HUDEP-2 (cell line): ENCODE measurements at regions not wholly inside any gene's neighbourhood (a gene's known extent, or its start where the extent isn't known, plus 50 kb on each side); places are given as distances from the start of the nearest gene placed in this dataset.
"Not testable (repeated sequence)": the region's sequence is repeated elsewhere in the genome, so short reads cannot be mapped to it uniquely, and the experiment has no call there.

Source experiments
- DNase-seq, 76 experiments: peaks; one replicate each; lab custom pipeline; 2025; ENCODE audit not compliant: unreplicated experiment in 76 of 76; lab: John Stamatoyannopoulos, UW

DNA sequence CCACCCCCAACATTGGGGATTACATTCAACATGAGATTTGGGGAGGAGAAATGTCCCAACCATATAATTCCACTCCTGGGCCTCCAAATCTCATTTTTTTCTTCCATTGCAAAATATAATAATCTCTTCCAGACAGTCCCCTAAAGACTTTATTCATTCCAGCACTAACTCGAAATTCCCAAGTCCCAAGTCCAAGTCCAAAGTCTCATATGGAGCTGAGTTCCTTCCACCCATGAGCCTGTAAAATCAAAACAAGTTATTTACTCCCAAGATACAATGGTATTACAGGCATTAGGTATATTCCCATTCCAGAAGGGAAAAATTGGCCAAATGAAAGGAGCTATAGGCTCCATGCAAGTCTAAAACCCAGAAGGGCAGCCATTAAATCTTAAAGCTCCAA, 56.7 kb downstream of the P2RY1 start:
- no peak for DNase-seq

DNA sequence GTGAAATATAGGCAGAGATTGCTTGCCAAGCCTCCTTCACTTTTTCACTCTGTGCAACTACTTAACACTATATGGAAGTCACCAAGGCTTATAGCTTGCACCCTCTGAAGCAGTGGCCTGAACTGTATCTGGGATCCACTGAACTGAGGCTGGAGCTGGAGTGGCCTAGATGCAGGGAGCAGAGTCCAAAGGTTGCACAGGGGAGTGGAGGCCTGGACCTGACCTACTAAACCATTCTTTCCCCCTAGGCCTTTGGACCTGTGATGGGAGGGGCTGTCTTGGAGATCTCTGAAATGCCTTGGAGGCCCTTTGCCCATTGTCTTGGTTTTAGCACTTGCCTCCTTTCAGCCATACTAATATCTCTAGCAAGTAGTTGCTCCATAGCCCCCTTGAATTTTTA, 57.5 kb downstream of the P2RY1 start:
- DNase-seq, result no peak

DNA sequence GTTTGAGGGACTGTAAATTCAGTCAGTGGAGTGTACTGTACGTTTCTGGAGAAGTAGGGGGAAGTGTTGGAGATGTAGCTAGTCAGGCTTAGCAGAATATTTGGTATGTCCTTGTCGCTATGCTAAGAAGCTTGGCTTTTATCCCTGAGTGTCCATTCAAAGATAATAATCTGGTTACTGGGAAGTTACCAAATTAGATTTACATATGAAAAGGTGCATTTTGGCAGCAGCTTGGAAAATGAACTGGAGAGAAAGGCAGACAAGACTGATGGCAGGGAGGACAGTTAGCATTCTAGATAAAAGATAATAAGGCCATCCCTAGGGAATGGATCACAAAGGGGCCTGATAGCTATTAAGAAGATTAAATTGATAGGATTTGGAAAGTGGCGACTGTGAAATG, 58.7 kb downstream of the P2RY1 start:
- DNase-seq, result no peak

DNA sequence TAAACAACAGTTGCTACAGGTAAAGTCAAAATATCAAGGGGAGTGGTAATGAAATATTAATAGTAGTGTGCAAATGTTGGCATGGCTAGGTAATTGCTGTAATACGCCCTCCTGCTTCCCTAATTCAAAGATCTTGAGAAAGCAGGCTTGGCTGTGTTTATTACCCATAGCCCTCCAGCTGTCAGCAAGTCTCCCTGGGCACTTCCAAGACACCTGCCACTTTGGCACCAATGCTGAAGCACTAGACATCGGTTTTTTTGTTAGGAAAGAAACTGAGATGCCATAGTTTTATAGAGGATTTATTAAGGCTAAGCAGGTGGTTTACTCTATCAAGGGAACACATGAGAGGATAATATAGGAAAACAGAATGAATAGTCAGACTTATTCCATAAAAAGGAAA, 64.4 kb downstream of the P2RY1 start:
- no peak for DNase-seq

DNA sequence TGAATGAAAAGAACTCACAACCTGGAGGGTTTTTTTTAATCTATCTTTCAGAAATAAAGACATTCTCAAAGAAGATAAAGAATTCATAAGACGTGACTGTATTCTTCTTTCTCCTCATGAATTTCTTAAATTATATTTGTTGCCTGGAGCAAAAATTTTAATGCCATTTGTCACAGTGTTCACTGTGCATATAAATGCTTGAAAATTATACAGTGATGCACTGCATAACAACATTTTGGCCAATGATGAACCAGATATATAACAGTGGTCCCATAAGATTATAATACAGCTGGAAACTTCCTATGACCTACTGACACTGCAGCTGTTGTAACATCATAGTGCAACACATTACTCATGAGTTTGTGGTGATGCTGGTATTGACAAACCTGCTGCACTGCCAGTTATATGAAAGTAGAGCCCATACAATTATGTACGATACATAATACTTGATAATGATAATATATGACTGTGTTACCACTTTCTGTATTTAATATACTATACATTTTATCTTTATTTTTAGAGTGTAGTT, 67.3 kb downstream of the P2RY1 start:
- DNase-seq, result no peak

DNA sequence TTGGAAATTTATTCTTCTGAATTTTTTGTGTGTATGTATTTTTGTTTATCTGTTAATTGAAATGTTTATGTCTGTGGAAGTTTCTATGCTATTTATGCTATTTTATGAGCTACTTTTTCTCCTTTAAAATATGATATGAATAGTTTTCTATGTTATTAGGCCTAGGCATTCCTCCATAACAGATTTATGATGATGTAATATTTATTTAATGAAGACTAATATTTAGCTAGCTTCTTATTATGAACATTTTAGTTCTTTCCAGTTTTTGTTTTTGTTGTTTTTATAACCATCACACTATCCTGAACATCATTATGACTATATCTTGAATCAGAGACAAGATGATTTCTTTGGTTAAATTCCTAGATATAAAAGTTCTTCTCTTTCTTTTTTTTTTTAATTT, 70.7 kb downstream of the P2RY1 start:
- no peak for DNase-seq

DNA sequence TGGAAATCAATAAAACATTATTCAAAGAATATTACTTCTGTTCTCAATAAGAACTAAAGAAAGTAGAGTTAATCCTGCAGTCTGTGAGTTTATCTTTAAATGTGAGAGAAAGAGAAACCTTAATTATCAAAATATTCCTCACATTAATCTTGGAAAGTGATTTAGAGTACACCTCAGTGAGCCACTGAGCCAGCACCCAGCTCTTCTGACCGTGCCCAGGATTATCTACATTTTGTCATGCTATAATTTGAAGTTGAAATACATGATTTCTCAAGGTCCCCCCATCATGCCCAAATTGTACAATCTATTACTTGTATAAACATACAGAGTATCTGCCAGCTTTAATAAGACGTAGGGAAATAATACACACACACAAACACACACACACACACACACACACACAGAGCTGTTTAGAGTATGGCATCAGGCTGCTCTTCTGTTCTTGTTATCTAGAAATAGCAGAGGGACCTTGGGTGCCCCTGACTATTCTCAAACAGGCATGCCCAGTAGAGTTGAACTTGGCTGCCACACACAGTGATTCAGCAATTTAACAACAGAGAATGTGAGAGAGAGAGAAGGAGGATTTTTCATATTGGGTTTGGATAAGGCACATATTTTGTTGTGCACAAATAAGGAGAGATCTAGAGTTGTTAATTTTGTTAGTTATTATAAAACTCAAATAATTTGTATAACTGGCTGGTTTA, 74.4 kb downstream of the P2RY1 start:
- peak in 73 of 76 experiments; percentile 19 to 93 (median 73) for DNase-seq

DNA sequence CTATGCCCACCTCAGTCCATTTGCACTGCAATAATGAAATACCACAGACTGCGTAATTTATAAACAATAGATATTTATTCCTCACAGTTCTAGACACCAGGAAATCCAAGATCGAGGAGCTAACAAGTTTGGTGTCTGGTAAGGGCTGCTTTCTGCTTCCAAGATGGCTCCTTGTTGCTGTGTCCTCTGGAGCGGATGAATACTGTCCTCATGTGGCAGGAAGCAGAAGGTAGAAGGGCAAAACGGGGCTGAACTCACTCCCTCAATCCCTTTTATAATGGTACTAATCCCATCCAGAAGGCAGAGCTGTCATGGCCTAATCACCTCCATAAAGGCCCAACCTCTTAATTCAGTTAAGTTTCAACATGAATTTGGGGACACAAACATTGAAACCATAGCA, 75.3 kb downstream of the P2RY1 start:
- peak in 3 of 76 experiments; percentile 2 for DNase-seq

DNA sequence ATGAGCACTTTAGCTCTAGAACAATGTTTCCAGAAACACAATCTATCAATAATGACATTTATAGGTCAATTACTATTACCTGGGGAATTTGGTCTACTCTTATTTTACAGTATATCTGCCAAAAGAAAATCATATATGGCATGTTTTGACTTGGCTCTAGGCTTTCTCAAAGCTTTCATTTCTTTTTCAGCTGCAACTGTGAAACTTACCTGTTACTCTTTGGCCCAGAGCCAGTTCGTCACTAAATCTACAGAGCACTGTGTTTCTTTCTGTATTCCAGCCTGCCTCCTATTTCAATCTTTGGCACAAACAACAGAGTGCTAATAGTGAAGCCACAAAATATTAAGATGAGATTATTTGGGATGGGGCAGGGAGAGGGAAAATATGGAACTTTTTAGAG, 76.0 kb downstream of the P2RY1 start:
- DNase-seq, result no peak

DNA sequence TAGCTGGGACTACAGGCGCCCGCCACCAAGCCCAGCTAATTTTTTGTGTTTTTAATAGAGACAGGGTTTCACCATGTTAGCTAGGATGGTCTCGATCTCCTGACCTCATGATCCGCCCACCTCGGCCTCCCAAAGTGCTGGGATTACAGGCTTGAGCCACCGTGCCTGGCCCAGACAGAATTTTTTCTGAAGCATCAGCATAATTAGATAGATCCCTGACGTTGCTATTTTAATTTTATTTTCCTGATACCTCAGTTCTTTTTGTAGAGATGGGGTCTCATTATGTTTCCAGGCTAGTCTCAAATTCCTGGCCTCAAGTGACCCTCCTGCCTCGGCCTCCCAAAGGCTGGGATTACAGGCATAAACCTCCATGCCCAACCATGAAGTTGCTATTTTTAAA, 79.8 kb downstream of the P2RY1 start:
- not testable (repeated sequence) for DNase-seq

DNA sequence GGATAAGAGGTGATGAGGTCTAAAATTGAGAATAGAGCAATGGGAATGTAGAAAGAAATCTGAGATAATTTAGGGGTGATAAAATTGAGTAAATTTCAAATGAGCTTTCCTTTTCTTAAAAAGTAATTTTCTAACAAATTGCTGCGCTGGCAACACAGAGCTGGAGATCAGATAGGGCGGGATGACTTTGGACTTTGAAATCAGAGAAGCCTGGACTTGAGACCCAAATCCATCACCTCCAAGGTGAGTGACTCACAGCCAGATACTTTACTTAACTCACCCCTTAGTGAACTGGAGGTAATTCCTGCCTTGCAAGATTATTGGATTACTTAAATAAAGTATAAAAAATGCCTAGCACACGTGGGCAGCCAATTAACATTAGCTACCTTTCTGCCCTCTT, 80.8 kb downstream of the P2RY1 start:
- DNase-seq, result no peak

DNA sequence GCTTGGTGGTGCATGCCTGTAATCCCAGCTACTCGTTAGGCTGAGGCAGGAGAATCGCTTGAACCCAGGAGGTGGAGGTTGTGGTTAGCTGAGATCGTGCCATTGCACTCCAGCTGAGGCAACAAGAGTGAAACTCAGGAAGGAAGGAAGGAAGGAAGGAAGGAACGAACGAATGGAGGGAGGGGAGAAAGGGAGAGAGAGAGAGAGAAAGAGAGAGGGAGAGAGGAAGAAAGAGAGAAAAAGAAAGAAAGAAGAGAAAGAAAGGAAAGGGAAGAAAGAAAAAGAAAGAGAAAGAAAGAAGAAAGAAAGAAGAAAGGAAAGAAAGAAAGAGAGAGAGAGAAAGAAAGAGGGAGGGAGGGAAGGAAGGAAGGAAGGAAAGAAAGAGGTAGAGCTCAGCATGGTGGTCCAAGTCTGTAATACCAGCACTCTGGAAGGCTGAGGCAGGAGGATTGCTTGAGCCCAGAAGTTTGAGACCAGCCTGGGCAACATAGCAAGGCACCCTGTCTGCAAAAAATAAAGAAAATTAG, 81.9 kb downstream of the P2RY1 start:
- no peak for DNase-seq

DNA sequence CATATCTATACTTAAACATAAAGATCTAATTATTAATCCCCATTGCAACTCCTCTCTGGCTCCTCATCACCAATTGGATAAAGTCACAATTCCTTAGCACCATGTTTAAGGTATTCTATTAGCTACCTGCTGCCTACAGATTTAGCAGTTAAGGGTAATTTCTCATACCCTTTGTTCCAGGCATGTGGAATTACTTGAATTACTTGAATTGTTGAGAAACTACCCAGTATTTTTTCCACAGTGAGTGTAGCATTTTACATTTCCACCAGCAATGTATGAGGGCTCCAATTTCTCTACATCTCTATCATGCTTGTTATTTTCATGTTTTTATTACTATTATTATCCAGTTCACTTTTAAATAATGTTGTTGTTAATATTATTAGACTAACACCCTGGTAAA, 86.4 kb downstream of the P2RY1 start:
- DNase-seq, result no peak

DNA sequence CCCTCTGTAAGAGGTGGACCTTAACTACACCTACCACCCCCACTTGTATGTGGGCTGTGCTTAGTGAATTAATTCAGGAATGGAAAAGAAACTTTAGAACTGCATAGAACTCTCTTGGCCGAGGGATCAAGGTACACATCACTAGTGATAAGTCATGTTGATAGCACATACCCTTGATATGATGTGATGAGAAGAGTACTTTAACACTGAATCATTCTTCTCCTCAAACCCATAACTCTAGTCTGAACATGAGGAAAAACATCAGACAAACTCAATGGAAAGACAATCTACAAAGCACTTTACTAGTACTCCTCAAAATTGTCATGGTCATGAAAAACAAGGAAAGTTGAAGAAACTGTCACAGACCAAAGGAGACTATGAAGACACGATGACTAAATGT, 87.6 kb downstream of the P2RY1 start:
- DNase-seq, result no peak

DNA sequence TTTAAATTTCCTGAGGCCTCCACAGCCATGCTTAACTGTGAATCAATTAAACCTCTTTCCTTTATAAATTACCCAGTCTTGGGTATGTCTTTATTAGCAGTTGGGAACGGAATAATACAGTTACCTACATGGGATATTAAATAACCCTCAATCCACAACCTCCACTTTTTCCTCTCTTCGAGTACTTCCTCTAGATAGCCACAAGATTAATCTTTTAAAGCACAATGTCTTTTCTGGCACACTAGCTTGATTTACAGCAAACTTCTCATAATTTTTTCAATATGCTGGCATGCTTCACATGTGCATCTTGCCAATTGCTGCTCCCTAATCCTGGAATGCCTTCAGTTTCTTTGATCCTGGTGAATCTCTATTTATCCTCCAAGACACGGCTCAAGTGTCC, 92.2 kb downstream of the P2RY1 start:
- DNase-seq, result no peak

DNA sequence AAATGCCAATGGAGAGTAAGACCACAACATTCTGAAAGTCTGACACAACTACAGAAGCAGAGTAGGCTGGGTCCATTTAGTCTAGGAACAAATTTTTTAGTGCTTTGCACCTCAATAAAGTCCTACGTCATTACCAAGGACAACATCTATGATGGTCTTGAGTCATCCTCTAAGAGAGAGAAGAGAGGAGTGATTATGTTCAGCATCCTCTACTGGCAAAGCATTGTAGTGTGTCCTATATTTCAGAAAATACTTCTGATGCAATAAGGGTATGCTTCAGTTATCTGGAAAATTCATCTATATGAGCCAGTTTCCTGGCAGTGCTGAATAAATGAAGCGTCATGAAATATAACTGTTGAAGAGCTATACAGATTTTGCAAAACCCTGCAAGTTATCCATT, 95.6 kb downstream of the P2RY1 start:
- no peak for DNase-seq

DNA sequence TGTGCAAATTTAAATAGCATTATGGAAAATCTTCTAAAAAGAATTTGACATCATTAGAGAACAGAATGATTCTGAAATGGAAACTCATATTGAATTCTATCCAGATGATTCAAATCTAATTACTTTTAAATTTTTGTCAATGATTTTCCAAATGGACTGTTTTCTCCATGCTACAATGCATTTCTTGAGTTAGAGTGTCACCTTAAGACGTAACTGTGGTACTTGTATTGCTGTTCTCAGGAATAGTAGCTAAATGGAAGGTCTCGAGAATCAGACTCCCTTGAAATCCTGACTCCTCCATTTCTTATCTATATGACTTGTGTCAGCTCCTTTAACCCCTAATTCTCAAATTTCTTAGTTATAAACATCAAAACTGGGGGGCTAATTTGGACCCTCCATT, 102.3 kb downstream of the P2RY1 start:
- DNase-seq, result peak in 1 of 76 experiments; percentile 1

DNA sequence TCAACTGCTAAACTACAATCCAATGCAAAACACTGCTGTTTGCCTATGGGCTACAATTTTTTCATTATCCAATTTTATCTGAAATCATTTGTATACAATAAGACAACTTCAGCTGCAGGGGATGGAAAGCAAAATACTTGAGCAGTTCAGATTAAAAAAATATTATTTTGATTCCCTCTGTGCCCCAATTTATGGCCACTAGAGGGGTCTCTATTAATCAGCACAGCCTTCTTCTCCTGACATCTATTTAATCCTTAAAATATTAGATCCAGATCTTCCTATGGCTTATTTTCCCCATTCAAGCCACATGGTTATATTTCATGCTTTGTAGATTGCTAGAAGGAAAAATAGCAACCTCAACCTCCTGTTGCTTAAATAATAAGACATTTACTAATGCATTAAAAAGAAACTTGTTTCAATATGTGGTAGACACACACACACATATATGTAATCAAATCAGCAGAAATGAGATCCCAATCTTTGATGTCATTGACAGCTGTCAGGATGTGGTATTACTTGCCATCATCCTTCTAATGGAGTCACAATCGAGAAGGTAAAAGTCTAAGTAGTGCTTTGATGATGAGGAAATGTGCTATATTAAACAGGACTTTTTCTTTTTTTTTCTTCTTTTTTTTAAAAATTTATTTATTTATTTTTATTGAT, 104.2 kb downstream of the P2RY1 start:
- no peak for DNase-seq

DNA sequence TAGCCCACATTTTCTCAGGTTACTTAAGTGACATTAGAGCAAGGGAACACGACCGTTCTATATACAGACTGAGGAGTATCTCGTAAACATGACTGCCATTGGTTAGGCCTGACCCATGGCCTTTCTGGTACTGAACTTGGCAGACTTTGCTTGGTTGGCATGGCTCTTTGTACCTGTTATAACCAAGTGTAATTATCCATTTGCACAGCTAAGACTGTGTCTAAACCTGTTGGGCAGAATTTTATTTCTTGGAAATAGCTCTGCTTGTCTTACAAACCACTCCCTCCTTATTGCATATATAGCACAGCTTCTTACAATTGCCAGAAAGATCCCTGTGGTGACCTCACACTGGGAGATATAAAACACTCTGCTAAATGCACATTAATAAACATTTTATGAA, 106.9 kb downstream of the P2RY1 start:
- no peak for DNase-seq

DNA sequence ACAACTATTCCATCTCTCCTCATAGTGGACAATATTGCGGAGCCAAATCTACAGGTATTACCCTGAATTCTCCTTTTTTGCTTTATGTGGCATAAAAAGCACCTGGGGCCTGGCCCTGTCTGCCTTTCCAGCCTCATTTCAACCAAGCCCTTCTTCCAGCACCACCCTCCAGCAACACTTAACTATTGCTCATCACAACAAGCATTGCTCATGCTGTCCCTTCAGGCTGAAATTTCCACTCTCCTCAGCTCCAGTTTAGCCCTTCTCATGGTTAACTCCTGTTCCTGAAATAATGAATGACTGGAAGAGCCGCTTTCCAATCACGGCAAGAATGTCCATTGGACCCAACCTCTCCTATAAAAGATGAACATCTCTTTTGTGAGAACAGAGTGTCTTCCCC, 107.4 kb downstream of the P2RY1 start:
- no peak for DNase-seq

DNA sequence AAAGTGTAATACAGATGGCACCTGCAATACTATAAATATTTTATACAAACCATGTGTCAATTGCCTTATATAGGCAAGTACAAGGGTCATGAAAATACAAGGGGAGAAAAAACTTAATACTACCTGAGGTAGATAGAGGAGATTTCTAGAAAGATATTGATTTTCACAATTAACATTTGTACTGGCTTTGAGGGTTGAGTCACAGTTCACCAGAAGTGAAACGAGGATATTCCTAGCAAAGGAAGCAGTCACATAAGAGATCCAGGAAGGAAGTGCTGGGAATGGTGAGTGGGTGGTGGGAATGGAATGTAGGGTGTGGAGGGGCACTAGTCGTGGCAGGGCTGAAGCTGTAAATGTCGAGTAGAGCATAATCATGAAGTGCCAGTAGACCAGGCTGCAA, 108.7 kb downstream of the P2RY1 start:
- no peak for DNase-seq

DNA sequence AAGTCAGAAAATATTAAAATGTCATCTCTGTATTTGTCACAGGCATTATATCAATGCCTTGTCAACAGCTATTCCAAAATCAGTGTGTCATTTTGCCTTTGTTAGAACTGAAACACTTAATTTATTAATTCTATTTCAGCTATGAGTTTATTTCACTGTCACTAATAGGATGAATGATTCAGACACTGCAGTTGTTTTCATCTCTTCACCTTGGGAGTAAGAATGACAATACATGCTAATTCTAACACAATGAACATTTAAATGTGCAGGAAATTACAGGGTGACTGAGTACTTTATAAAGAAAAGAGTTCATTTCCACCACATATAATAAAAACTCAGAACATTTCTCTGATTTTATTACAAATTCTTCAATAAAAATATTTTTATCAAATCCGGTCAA, 109.7 kb downstream of the P2RY1 start:
- DNase-seq, result no peak
